NCI-H345 treated with DMSO at 0.1 percent for 48 hours (cell line): ENCODE measurements at regions not wholly inside any gene's neighbourhood (a gene's known extent, or its start where the extent isn't known, plus 50 kb on each side); places are given as distances from the start of the nearest gene placed in this dataset.

ENCODE experiments used
- DNase-seq: peaks from one replicate; lab custom pipeline; 2025; ENCODE audit not compliant: unreplicated experiment; lab: John Stamatoyannopoulos, UW

- DNase-seq, result no peak
These were observed 229.1 kb downstream of the NFKBIZ start for GRCh38 chr3:102078401-102078800.

GRCh38 chr3:102078854-102079808 is 229.8 kb downstream of the NFKBIZ start:
- no peak for DNase-seq

GRCh38 chr3:102079809-102080197 is 230.5 kb downstream of the NFKBIZ start:
- DNase-seq, result no peak

GRCh38 chr3:102081572-102082289 is 232.4 kb downstream of the NFKBIZ start:
- no peak for DNase-seq

GRCh38 chr3:102083473-102083872 is 234.2 kb downstream of the NFKBIZ start:
- no peak for DNase-seq

GRCh38 chr3:102084006-102084405 is 234.7 kb downstream of the NFKBIZ start:
- DNase-seq, result no peak

GRCh38 chr3:102084704-102085103 is 235.4 kb downstream of the NFKBIZ start:
- no peak for DNase-seq

GRCh38 chr3:102085431-102086176 is 236.3 kb downstream of the NFKBIZ start:
- DNase-seq, result no peak

- no peak for DNase-seq
These were observed 237.9 kb downstream of the NFKBIZ start for GRCh38 chr3:102087236-102087635.

- no peak for DNase-seq
These were observed 239.9 kb downstream of the NFKBIZ start for GRCh38 chr3:102089239-102089638.

GRCh38 chr3:102089904-102090720 is 240.8 kb downstream of the NFKBIZ start:
- DNase-seq, result no peak

- DNase-seq, result no peak
These were observed 241.4 kb downstream of the NFKBIZ start for GRCh38 chr3:102090721-102091045.

- DNase-seq, result no peak
These were observed 242.0 kb downstream of the NFKBIZ start for GRCh38 chr3:102091358-102091757.

GRCh38 chr3:102092617-102093466 is 243.5 kb downstream of the NFKBIZ start:
- no peak for DNase-seq

GRCh38 chr3:102094506-102094905 is 245.2 kb downstream of the NFKBIZ start:
- no peak for DNase-seq

GRCh38 chr3:102095383-102095782 is 246.1 kb downstream of the NFKBIZ start:
- no peak for DNase-seq

GRCh38 chr3:102096066-102096465 is 246.8 kb downstream of the NFKBIZ start:
- no peak for DNase-seq

- no peak for DNase-seq
These were observed 249.0 kb downstream of the NFKBIZ start for GRCh38 chr3:102098130-102098885.

- no peak for DNase-seq
These were observed 250.6 kb downstream of the NFKBIZ start for GRCh38 chr3:102099913-102100312.
